ENCODE measurements at regions not wholly inside any gene's neighbourhood (a gene's known extent, or its start where the extent isn't known, plus 50 kb on each side); places are given as distances from the start of the nearest gene placed in this dataset.

DNA sequence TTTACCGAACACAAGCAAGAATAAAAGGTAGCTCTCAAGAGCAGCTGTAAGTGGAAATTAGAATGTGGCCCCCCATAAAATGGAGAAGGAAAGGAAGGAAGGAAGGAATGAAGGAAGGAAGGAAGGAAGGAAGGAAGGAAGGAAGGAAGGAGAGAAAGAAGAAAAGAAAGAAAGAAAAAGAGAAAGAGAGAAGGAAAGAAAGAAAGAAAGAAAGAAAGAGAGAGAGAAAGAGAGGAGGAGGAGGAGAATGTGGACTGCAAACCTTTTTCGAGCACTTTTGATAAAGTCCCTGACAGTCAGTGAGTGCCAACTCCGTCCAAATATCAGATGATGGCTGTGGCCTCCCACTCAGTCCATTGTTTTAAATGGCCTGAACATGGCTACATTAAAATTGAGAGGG lies 53.8 kb upstream of the SNX2 start:
- DNase-seq (ENCODE audit: low spot score), result no peak

DNA sequence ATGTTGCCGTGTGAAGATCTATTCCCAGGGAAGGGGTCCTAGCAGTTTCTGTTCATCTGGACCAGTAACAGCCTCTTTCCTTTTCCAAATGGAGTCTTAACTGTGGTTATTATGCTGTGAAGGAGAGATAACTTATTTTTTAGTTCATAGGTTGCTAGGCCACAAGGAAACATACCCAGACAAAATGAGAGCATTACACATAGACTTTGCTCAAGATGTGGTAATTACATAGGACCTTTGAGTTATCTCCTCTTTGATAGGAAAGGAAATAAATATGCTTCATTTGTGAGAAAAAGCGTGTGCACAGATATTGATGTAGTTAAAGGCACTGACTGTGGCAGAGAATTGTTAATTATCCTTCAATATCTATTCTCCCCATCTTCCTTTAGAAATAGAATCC lies 52.5 kb upstream of the SNX2 start:
- no peak for DNase-seq (ENCODE audit: low spot score)

DNA sequence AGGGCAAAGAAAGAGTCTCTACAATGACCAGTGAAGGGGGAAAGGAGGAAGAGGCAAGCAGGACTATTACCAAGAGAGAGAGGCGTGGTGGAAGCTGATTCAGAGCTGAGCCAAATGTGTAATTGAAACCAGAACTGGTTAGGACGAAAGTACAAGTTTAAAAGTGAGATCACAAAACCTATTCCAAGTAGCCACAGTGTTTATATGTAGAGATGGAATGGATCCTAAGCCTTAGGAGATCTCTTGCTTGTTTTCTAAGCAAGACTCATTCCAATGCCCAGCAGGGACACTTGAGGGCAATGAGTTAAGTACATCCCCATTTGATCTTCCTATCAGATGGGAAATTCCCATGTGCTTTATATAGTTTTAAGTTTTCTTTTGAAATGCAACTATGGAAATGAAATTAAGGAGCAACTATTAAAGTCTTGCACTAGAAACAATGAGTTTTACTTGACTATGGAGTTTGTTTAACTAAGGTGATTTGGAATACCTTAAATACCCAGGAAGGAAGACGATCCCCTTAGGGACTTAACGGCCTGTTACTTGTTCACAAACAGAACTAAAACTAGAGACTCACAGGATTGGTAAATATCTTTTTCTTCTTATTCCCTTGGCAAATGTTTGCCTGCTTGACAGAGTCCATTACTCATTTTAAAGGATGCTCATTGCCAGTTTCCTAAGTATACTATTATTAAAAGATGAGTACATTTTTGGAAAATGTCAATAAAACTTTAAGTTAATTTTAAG lies 51.1 kb upstream of the SNX2 start:
- DNase-seq (ENCODE audit: low spot score), result peak; percentile 82

Measured in AG08395 (cell line).